ENCODE measurements at regions not wholly inside any gene's neighbourhood (a gene's known extent, or its start where the extent isn't known, plus 50 kb on each side); places are given as distances from the start of the nearest gene placed in this dataset.

GRCh38 chr2:43032213-43033015, 194.0 kb downstream of the ZFP36L2 start:
- TF ChIP-seq, protein P1, sequence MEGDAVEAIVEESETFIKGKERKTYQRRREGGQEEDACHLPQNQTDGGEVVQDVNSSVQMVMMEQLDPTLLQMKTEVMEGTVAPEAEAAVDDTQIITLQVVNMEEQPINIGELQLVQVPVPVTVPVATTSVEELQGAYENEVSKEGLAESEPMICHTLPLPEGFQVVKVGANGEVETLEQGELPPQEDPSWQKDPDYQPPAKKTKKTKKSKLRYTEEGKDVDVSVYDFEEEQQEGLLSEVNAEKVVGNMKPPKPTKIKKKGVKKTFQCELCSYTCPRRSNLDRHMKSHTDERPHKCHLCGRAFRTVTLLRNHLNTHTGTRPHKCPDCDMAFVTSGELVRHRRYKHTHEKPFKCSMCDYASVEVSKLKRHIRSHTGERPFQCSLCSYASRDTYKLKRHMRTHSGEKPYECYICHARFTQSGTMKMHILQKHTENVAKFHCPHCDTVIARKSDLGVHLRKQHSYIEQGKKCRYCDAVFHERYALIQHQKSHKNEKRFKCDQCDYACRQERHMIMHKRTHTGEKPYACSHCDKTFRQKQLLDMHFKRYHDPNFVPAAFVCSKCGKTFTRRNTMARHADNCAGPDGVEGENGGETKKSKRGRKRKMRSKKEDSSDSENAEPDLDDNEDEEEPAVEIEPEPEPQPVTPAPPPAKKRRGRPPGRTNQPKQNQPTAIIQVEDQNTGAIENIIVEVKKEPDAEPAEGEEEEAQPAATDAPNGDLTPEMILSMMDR (IDR thresholded peaks at IDR 0.05; ENCODE audit: low read depth, low read length), result no peak
- TF ChIP-seq EZH2phosphoT487 (IDR thresholded peaks at IDR 0.05; ENCODE audit: low read depth), result no peak
